Right lobe of liver (tissue), 4 donors: ENCODE measurements at regions not wholly inside any gene's neighbourhood (a gene's known extent, or its start where the extent isn't known, plus 50 kb on each side); places are given as distances from the start of the nearest gene placed in this dataset.

Source experiments
- POLR2A ChIP-seq: fragments of 450-650 bp; IDR thresholded peaks from one replicate; pipeline ENCODE4 v1.6.1; 2017; ENCODE audit warnings: antibody characterized with exemption, mild to moderate bottlenecking
- TF ChIP-seq, protein P1 (sequence below), 4 donors: fragments of 200-600 bp in 3 of 4; fragments of 450-650 bp in 1 of 4; IDR thresholded peaks; one replicate each; pipeline versions ENCODE4 v1.5.1 to v1.8.0; 2016 to 2022; ENCODE audit warnings: antibody characterized with exemption in 4 of 4, mild to moderate bottlenecking in 2 of 4
- donor health status: DM: no; HTN: no; CAD: no.
- donor health status: DM: no; HTN: no; CAD: no.
- donor health status: DM: no; HTN: yes; CAD: no.

DNA sequence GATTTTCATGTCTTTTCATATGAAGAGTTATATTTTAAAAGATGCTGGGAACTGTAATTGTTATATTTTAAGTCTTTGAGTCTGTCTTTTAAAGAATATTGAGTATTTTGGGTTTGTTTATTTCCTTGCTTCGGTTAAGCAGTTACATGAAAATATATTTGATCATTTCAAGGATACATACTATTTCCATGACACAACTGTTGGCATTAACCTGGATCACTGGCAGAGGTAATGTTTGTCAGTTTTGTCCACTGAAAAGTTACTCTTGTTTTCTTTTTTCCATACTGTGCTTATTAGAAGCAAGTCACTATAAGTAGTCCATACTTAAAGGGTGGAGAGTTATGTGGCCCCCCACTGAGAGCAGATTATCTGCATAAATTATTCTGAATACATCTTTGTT lies 1142.0 kb upstream of the TMEFF2 start:
- TF ChIP-seq, protein P1, sequence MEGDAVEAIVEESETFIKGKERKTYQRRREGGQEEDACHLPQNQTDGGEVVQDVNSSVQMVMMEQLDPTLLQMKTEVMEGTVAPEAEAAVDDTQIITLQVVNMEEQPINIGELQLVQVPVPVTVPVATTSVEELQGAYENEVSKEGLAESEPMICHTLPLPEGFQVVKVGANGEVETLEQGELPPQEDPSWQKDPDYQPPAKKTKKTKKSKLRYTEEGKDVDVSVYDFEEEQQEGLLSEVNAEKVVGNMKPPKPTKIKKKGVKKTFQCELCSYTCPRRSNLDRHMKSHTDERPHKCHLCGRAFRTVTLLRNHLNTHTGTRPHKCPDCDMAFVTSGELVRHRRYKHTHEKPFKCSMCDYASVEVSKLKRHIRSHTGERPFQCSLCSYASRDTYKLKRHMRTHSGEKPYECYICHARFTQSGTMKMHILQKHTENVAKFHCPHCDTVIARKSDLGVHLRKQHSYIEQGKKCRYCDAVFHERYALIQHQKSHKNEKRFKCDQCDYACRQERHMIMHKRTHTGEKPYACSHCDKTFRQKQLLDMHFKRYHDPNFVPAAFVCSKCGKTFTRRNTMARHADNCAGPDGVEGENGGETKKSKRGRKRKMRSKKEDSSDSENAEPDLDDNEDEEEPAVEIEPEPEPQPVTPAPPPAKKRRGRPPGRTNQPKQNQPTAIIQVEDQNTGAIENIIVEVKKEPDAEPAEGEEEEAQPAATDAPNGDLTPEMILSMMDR (IDR thresholded peaks at IDR 0.05) = no peak
- TF ChIP-seq POLR2A = no peak
